SIG-M5 treated with dmso at 0.1 percent for 504 hours (cell line): ENCODE measurements at regions not wholly inside any gene's neighbourhood (a gene's known extent, or its start where the extent isn't known, plus 50 kb on each side); places are given as distances from the start of the nearest gene placed in this dataset.

ENCODE experiments used
- DNase-seq: peaks from one replicate; lab custom pipeline; 2025; ENCODE audit not compliant: unreplicated experiment; lab: John Stamatoyannopoulos, UW

DNA sequence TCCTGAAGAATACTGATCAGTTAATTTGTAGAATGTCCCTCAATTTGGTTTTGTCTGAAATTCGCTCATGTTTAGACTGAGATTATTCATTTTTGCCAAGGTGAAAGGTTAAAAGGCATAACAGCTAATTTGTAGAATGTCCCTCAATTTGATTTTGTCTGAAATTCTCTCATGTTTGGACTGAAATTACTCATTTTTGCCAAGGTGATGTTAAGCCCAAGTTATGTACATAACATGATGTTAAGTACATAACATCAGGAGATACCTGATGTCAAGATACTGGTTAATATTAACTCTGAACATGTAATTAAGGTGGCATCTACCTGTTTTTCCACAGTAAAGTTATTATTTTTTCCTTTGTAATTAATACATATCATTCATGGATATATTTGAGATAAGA, 243.4 kb upstream of the PMFBP1 start:
- DNase-seq, result no peak

DNA sequence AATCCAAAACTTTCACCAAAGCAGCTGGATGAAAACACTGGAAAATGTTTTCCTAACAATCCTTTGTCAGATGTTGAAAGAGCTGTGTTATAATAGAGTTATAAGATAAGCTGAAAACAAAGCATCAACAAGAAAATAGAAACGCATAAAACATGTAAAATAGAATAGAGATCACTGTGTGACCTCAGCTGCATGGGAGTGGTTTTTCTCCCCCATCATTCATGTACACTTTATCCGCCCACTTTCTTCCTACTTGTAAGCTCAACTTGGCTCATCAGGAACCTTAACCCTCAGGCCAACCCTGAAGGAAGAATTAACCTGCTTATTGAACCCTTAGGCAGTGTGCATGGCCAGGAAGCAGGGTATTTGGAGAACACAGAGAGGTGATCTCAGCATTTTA, 238.5 kb upstream of the PMFBP1 start:
- no peak for DNase-seq

DNA sequence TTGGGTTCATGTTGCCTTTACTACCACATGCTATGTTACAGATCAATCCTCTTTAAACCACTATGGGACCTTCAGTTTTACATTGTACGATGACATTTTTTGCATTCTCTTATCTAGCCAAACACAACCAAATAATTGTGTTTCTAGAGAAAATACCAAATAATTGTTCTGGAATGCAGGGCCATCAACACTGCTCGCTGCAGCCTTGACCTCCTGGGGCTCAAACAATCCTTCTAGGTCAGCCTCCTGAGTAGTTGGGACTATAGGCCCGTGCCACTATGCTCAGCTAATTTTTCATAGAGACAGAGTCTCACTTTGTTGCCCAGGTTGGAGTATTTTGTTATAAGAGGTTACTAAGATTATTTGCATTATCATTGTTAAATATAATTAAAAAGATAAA, 237.5 kb upstream of the PMFBP1 start:
- DNase-seq, result no peak

GRCh38 chr16:72406390-72406789, 234.4 kb upstream of the PMFBP1 start:
- DNase-seq, result no peak

GRCh38 chr16:72404299-72404698, 232.3 kb upstream of the PMFBP1 start:
- DNase-seq, result no peak

DNA sequence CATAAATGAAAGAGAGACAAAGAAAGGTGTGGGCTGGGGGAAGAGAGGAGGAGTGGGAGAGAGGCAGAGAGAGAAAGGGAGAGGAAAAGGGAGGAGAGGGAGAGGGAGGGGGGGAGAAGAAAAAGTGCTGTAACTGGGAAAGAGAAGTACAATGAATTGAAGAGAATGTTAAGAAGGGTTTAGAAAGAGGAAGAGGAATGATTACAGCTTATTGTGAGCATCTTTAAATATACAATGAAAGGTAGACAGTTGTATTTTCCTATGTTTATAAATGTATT, 229.1 kb upstream of the PMFBP1 start:
- DNase-seq, result no peak

DNA sequence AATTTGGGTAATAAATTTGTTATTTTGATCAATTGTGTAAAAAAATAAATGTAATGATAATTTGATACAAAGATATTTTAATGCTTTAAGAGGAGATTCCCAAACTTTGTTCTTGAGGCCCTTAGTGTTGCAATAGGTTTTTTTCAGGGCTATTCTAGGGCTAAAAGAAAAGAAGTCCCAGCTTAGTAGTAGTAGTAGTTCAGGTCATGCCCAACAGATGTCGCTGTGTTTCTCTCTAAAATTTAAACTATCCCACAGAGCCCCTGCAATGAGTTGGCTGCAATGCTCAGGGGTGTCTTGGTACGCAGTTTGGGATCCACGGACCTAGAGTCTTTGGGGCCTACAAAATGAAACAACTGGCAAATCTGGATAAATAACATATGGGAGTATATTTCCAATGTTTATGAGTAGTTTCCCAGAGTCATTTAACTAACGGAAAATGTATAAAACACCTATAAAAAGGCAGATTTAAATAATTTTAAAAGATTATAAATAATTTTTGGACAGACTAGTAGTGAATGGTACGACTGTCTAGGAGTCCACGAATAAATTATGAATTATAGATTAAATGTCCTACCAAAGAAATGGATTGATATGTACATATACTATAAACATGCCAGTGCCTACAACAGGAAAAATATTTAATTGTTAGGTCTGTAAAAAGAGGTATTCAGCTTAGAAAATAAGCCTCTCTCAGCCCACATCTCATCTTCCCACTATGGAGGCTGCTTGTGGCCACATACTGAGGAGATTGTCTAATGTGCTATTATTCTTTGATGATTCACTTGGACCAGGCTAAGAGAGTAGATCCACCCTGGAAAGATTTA, 228.5 kb upstream of the PMFBP1 start:
- peak; percentile 74 for DNase-seq

DNA sequence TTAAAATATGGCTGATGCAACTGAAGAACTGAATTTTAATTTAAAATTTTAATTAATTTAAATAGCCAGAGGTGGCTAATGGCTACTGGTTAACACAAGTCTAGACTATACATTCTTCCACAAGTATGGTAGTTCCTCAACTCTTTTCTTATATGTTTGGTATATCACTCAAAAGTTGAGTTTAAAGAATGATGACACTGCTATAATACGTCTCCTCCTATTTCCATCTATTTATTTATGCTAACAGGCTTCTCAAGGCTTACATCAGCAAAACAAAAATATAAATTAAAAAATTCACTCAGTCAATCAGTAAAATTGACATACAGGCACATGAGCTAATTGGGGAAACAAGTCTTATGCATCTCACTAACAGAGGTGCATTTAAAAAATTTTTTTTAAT, 227.9 kb upstream of the PMFBP1 start:
- no peak for DNase-seq

GRCh38 chr16:72397876-72398275, 225.9 kb upstream of the PMFBP1 start:
- no peak for DNase-seq

DNA sequence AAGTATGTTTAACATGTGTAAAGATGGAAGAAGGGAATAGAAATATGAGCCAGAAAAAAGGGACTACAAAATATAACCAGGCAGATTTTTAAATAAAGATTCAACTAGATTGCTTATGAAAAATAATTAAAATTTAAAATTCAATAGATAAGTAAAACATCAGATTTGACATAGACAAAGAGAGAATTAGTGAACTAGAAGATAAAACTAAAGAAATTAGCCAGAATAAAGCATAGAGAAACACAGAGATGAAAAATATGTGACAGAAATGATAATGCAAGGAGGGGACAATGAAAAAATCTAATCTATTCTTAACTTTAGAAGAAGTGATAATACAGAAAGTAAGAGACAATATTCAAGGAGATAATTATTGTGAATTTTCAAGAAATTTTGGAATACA, 222.6 kb upstream of the PMFBP1 start:
- DNase-seq, result no peak

DNA sequence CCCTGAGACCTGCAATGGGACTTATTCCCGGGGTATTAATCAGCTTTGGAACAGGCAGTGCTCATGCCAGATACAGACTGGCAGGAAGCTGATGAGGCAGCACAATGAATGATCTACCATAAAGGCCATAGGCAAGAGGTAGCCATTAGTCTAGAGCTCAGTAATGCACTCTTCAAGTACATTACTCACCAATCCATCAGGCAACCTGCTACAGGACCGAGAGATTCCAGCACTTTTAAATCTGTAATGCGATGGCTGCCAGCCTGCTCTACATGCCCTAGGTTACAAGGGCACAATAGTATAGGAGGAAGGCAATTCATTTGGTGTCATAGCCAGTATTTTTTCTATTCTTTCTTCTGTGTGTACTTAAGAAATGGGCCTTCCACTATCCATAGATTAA, 217.8 kb upstream of the PMFBP1 start:
- DNase-seq, result no peak

DNA sequence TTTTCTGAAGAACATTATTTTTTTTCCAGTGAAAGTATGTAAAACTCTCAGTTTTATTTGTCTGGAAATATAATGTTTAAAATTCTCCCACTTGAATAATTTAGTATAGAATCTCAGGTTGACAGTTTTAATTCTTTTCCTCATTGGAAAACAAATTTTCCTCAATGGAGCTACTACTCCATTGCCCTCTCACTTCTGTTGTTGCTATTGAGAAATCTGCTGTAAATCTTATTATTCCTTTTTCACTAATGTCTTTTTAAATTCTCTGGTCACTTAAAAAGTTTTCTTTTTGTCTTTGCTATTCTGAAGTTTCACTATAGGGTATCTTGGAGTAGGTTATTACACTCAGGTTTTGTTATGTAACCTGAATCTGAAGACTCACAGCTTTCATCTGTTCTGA, 216.1 kb upstream of the PMFBP1 start:
- no peak for DNase-seq

DNA sequence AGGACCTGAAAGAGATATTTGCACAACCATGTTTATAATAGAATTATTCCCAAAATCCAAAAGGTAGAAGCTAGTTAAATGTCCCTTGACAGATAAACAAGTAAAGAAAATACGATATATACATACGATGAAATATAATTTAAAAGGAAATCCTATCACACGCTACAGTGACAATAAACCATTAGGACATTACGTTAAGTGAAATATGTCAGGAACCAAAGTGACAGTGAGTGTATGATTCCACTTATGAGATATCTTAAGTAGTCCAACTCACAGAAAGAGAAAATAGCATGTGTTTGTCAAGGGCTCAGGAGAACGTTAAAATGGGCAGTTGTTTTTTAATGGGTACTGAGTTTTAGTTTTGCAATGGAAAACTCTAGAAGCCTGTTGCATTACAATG, 212.7 kb upstream of the PMFBP1 start:
- DNase-seq, result no peak

DNA sequence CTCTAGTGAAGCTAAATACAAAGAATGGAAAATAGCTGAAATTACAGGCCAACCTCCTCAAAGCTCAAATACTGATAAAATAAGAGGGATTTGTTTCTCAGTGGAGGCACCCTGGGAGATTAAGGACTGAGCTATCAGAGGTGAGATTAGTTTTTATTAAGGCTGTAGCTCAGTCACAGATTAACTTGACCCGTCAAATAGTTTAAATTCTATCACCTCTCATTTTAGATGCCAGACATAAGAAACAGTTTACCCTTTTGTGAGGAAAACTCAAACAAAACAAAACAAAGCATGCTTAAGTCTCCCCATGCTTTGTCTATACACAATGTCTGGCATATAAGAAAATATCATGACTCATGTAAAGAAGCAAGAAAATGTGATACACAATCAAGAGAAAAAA, 208.3 kb upstream of the PMFBP1 start:
- no peak for DNase-seq

- DNase-seq, result no peak
These were observed 201.2 kb upstream of the PMFBP1 start for GRCh38 chr16:72373201-72373600.

GRCh38 chr16:72372087-72373045, 200.4 kb upstream of the PMFBP1 start:
- no peak for DNase-seq

- DNase-seq, result no peak
These were observed 199.5 kb upstream of the PMFBP1 start for GRCh38 chr16:72371307-72372086.

DNA sequence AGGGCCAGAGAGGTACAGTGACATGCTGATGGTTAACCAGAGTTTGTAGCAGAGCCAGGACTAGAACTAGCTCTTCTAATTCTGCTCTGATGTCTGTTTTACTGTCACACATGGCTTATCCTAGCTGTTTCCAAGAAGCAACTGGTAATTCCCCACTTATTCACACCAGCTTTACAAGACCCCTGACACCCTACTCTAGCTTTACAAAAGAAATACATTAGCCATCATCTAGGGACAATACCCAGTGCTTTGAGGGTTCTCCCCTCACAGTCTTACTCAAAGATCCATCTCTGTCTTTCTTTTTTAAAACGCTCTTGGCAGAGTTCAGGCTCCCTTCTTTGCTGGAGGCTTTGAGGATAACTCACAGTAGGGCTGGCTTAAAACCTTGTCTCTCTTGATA, 197.3 kb upstream of the PMFBP1 start:
- no peak for DNase-seq

GRCh38 chr16:72367851-72368250, 195.9 kb upstream of the PMFBP1 start:
- no peak for DNase-seq

- peak; percentile 23 for DNase-seq
These were observed 191.0 kb upstream of the PMFBP1 start for GRCh38 chr16:72362973-72363372.

DNA sequence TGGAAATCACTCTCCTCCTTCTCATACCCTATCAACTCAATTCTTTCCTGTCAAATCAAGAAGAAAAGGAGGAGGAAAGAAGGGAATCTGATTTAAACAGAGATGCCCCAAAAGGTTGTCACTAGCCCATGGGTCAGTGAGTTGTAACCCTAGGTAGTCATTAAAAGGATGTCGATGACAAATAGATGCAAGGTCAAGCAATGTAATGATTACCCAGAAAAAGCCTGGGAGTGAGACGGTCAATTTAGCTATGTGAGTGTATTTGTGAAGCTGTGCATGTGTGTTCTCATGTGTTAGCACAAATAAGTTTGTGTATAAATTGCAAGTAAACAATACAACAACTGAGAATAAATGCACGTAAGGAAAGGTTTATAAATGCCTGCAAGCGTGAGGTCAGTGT, 190.5 kb upstream of the PMFBP1 start:
- DNase-seq, result no peak

DNA sequence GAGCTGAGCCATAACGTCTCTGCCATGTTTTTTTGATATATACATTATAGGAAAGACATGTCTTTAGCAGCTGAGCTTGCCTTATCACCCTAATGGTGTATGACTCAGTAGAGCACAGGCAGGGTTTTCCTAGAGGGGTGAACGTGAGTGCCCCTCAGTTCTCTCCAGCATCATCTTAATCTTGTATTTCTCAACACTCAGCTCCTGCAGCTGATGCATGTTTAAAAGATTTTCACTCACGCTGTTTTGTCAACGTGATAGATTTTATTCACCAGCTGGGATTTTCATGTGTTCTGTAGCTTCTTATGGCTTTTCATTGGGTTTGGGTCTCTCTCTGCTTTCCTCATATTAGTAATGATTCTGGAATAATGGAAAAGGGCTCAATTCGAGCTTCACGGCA, 186.0 kb upstream of the PMFBP1 start:
- no peak for DNase-seq
